SK-N-SH (cell line): ENCODE measurements at regions not wholly inside any gene's neighbourhood (a gene's known extent, or its start where the extent isn't known, plus 50 kb on each side); places are given as distances from the start of the nearest gene placed in this dataset.

Source experiments
- CTCF ChIA-PET: fragments of 300-600, 350-600 bp; formaldehyde crosslinking; extraction: SDS; loops from one replicate; lab custom pipeline; 2021; lab: Yijun Ruan, JAX
- POLR2A ChIA-PET: fragments of 350-600 bp; sonication (Branson Sonifier 250); formaldehyde crosslinking; extraction: SDS; loops from one replicate; lab custom pipeline; 2020; ENCODE audit warnings: antibody characterized with exemption, inconsistent platforms; lab: Yijun Ruan, JAX
- DNase-seq: peaks from one replicate; pipeline ENCODE4 v3.0.0; 2012
- H2AFZ ChIP-seq: fragments of 200-600 bp; sonication (generic); 2 replicates; pipeline ENCODE4 v1.8.1; 2016; ENCODE audit warnings: antibody characterized with exemption, mild to moderate bottlenecking, low read depth
- H3F3A ChIP-seq: fragments of 200-600 bp; sonication (generic); replicated peaks from 2 replicates; pipeline ENCODE3; 2016; ENCODE audit warnings: antibody characterized with exemption, mild to moderate bottlenecking; ENCODE audit not compliant: insufficient read depth
- H3K27ac ChIP-seq, 2 experiments: fragments of 200-500 bp in 1 of 2; fragments of 200-600 bp in 1 of 2; sonication (Bioruptor generic) in 1 of 2; sonication (generic), shearing (Covaris generic) in 1 of 2; 2 replicates each; pipeline versions ENCODE4 v1.5.1 to v1.6.1; 2014 to 2016; ENCODE audit warnings: low read depth in 2 of 2, inconsistent platforms in 1 of 2, low read length in 1 of 2, mild to moderate bottlenecking in 1 of 2, mixed read lengths in 1 of 2
- H3K27me3 ChIP-seq: fragments of 200-600 bp; sonication (generic), shearing (Covaris generic); 2 replicates; pipeline ENCODE4 v1.6.1; 2016; ENCODE audit warnings: mixed run types; ENCODE audit not compliant: insufficient read depth
- H3K36me3 ChIP-seq, 2 experiments: fragments of 200-500 bp in 1 of 2; fragments of 200-600 bp in 1 of 2; sonication (Bioruptor generic) in 1 of 2; sonication (generic) in 1 of 2; replicated peaks in 1 of 2; 2 replicates each; pipeline versions ENCODE3 to v1.5.1; 2014 to 2016; ENCODE audit warnings: low read length in 1 of 2, mild to moderate bottlenecking in 1 of 2; ENCODE audit not compliant: insufficient read depth in 2 of 2, control insufficient read depth in 1 of 2
- H3K4me1 ChIP-seq, 2 experiments: fragments of 200-500 bp in 1 of 2; fragments of 200-600 bp in 1 of 2; sonication (Bioruptor generic) in 1 of 2; sonication (generic), shearing (Covaris generic) in 1 of 2; 2 replicates each; pipeline versions ENCODE4 v1.5.1 to v1.6.1; 2014 to 2016; ENCODE audit warnings: low read depth in 1 of 2, low read length in 1 of 2, mixed run types in 1 of 2; ENCODE audit not compliant: insufficient read depth in 2 of 2, control insufficient read depth in 1 of 2
- H3K4me2 ChIP-seq: fragments of 200-600 bp; sonication (generic), shearing (Covaris generic); 2 replicates; pipeline ENCODE4 v1.6.1; 2017; ENCODE audit warnings: mixed run types
- H3K4me3 ChIP-seq, 2 experiments: fragments of 200-500 bp in 1 of 2; fragments of 200-600 bp in 1 of 2; sonication (Bioruptor generic) in 1 of 2; sonication (generic), shearing (Covaris generic) in 1 of 2; 2 replicates each; pipeline versions ENCODE4 v1.5.1 to v1.8.1; 2014 to 2016; ENCODE audit warnings: low read depth in 2 of 2, inconsistent platforms in 1 of 2, low read length in 1 of 2, mild to moderate bottlenecking in 1 of 2, mixed read lengths in 1 of 2, moderate library complexity in 1 of 2
- H3K79me2 ChIP-seq: fragments of 200-600 bp; sonication (generic); 2 replicates; pipeline ENCODE4 v1.8.1; 2017; ENCODE audit warnings: mild to moderate bottlenecking; ENCODE audit not compliant: insufficient read depth
- H3K9ac ChIP-seq: fragments of 200-600 bp; sonication (generic); 2 replicates; pipeline ENCODE4 v1.6.1; 2017; ENCODE audit warnings: mixed run types
- H3K9me2 ChIP-seq: fragments of 200-600 bp; sonication (generic); 2 replicates; pipeline ENCODE4 v1.6.1; 2017; ENCODE audit warnings: mixed run types
- H3K9me3 ChIP-seq: fragments of 200-600 bp; sonication (generic); 2 replicates; pipeline ENCODE4 v1.6.1; 2017; ENCODE audit warnings: mixed run types, mild to moderate bottlenecking, moderate library complexity
- H4K20me1 ChIP-seq: fragments of 200-600 bp; sonication (generic); 2 replicates; pipeline ENCODE4 v1.6.1; 2017; ENCODE audit warnings: mild to moderate bottlenecking, mixed run types; ENCODE audit not compliant: insufficient read depth
- CHD2 ChIP-seq: fragments of 150-350 bp; IDR thresholded peaks from 2 replicates; pipeline ENCODE4 v1.6.1; 2018; ENCODE audit warnings: low read length; ENCODE audit not compliant: partially characterized antibody
- ELF1 ChIP-seq: IDR thresholded peaks from 2 replicates; pipeline ENCODE4 v1.4.0; 2012
- EP300 ChIP-seq, 2 experiments: IDR thresholded peaks; 2 replicates each; pipeline versions ENCODE4 v1.4.0 to v1.6.1; 2012; ENCODE audit warnings: borderline replicate concordance in 1 of 2, low read depth in 1 of 2, low read length in 1 of 2
- EZH2phosphoT487 ChIP-seq: fragments of 200-600 bp; sonication (generic); IDR thresholded peaks from 2 replicates; pipeline ENCODE4 v1.6.1; 2017; ENCODE audit warnings: low read depth, mixed run types, mild to moderate bottlenecking, antibody characterized with exemption, moderate library complexity, borderline replicate concordance
- FOSL2 ChIP-seq: IDR thresholded peaks from 2 replicates; pipeline ENCODE4 v1.4.0; 2012; ENCODE audit warnings: low read depth, mild to moderate bottlenecking, moderate library complexity, borderline replicate concordance
- GABPA ChIP-seq: IDR thresholded peaks from 2 replicates; pipeline ENCODE4 v1.4.0; 2012; ENCODE audit warnings: low read depth, mild to moderate bottlenecking
- GATA2 ChIP-seq: sonication (generic); formaldehyde crosslinking; IDR thresholded peaks from 2 replicates; pipeline ENCODE4 v1.5.0; 2020; ENCODE audit warnings: mild to moderate bottlenecking, missing genetic modification reagents
- IRF3 ChIP-seq: fragments of 150-350 bp; IDR thresholded peaks from 2 replicates; pipeline ENCODE4 v1.6.1; 2016; ENCODE audit warnings: mild to moderate bottlenecking, low read depth, low read length
- JUND ChIP-seq: IDR thresholded peaks from 2 replicates; pipeline ENCODE4 v1.4.0; 2012
- MXI1 ChIP-seq: IDR thresholded peaks from 2 replicates; pipeline ENCODE4 v1.6.1; 2012; ENCODE audit warnings: mild to moderate bottlenecking, low read depth, low read length, improper control_type of control experiment
- NRF1 ChIP-seq: IDR thresholded peaks from 2 replicates; pipeline ENCODE4 v1.6.1; 2012; ENCODE audit warnings: low read depth, mild to moderate bottlenecking, low read length
- PBX3 ChIP-seq: IDR thresholded peaks from 2 replicates; pipeline ENCODE4; 2012
- REST ChIP-seq: IDR thresholded peaks from 2 replicates; pipeline ENCODE4 v1.6.1; 2012; ENCODE audit warnings: mild to moderate bottlenecking, low read depth, low read length, moderate library complexity
- RFX5 ChIP-seq: IDR thresholded peaks from 2 replicates; pipeline ENCODE4 v1.6.1; 2012; ENCODE audit warnings: mild to moderate bottlenecking, improper control_type of control experiment, low read length
- RXRA ChIP-seq: IDR thresholded peaks from 2 replicates; pipeline ENCODE4 v1.4.0; 2012; ENCODE audit warnings: low read depth, mild to moderate bottlenecking, borderline replicate concordance
- SIN3A ChIP-seq: IDR thresholded peaks from 2 replicates; pipeline ENCODE4 v1.6.1; 2012; ENCODE audit warnings: low read depth, mild to moderate bottlenecking, low read length, moderate library complexity, borderline replicate concordance
- SMC3 ChIP-seq: IDR thresholded peaks from 2 replicates; pipeline ENCODE4 v1.6.1; 2012; ENCODE audit warnings: low read depth, low read length, improper control_type of control experiment
- TAF1 ChIP-seq: IDR thresholded peaks from 2 replicates; pipeline ENCODE4 v1.6.1; 2012; ENCODE audit warnings: low read depth, mild to moderate bottlenecking, low read length, moderate library complexity, borderline replicate concordance
- TCF12 ChIP-seq: IDR thresholded peaks from 2 replicates; pipeline ENCODE4 v1.4.0; 2012
- TEAD4 ChIP-seq: IDR thresholded peaks from 2 replicates; pipeline ENCODE4 v1.4.0; 2012; ENCODE audit warnings: mild to moderate bottlenecking, borderline replicate concordance; ENCODE audit not compliant: insufficient read depth

GRCh38 chr4:179977378-179977777, 2265.8 kb upstream of the TENM3 start:
- Histone ChIP-seq H3K4me2 (no peak overlapping the region), H2AFZ (no peak overlapping the region), H4K20me1 (no peaks in the 10 kb centered on the region), H3K4me3 (no peak overlapping the region), H3K36me3 (no peaks in the 10 kb centered on the region), H3K27me3 (no peaks in the 10 kb centered on the region), H3K9me3 (no peaks in the 10 kb centered on the region), H3K79me2 (no peaks in the 10 kb centered on the region), H3K27ac (no peak overlapping the region), H3F3A (no peaks in the 10 kb centered on the region), H3K9me2 (no peaks in the 10 kb centered on the region), H3K9ac (no peak overlapping the region), H3K4me1 (no peaks in the 10 kb centered on the region)
- POLR2A ChIA-PET, result no interaction called here
- no peak for TF ChIP-seq TAF1
- CTCF ChIA-PET, result no interaction called here
- DNase-seq, result no peak

- no peaks in the 10 kb centered on the region for H3K36me3 ChIP-seq
- DNase-seq, result no peak
- no peak overlapping the region for H3K9ac ChIP-seq
- H4K20me1 ChIP-seq, result no peaks in the 10 kb centered on the region
- H2AFZ ChIP-seq, result no peak overlapping the region
- H3K27ac ChIP-seq, result no peak overlapping the region
- no peaks in the 10 kb centered on the region for H3F3A ChIP-seq
- H3K4me3 ChIP-seq, result no peak overlapping the region
- no peaks in the 10 kb centered on the region for H3K4me1 ChIP-seq
- H3K9me2 ChIP-seq, result no peaks in the 10 kb centered on the region
- CTCF ChIA-PET, result no interaction called here
- no peak for TF ChIP-seq SMC3
- no peak for TF ChIP-seq RXRA
- no peak for TF ChIP-seq TCF12
- TF ChIP-seq TAF1, result no peak
- no peak for TF ChIP-seq GATA2 (CRISPR knock-in tag)
- TF ChIP-seq GABPA, result no peak
- no peak for TF ChIP-seq SIN3A
- no peak for TF ChIP-seq REST
- TF ChIP-seq PBX3, result no peak
- TF ChIP-seq ELF1, result no peak
- TF ChIP-seq EP300 (IDR thresholded peaks at IDR 0.05; ENCODE audit: borderline replicate concordance in 1 of 2, low read depth in 1 of 2, low read length in 1 of 2), result no peak
- TF ChIP-seq RFX5, result no peak
- no peak for TF ChIP-seq FOSL2
- no peak for TF ChIP-seq JUND
- no peak for TF ChIP-seq EZH2phosphoT487
- TF ChIP-seq MXI1, result no peak
- no peak for TF ChIP-seq IRF3
- TF ChIP-seq NRF1, result no peak
- TF ChIP-seq TEAD4, result no peak
- TF ChIP-seq CHD2, result no peak
- no peaks in the 10 kb centered on the region for H3K79me2 ChIP-seq
- no peaks in the 10 kb centered on the region for H3K27me3 ChIP-seq
- no peak overlapping the region for H3K4me2 ChIP-seq
- POLR2A ChIA-PET, result no interaction called here
- no peaks in the 10 kb centered on the region; the same call in 1 of the 2 replicates for H3K9me3 ChIP-seq
These were observed 2262.0 kb upstream of the TENM3 start for GRCh38 chr4:179981161-179981560.
